ENCODE measurements at regions not wholly inside any gene's neighbourhood (a gene's known extent, or its start where the extent isn't known, plus 50 kb on each side); places are given as distances from the start of the nearest gene placed in this dataset.

GRCh38 chr12:124505001-124505818 is 62.2 kb downstream of the NCOR2 start:
- in situ Hi-C loops (cut with MboI; ENCODE audit: low sequenced_read_pairs), result loop anchor here (5.0 kb wide), 1 partner anchor 42 kb away; no protein-coding TSS in a partner anchor

GRCh38 chr12:124504273-124505000 is 63.0 kb downstream of the NCOR2 start:
- in situ Hi-C loops (cut with MboI; ENCODE audit: low sequenced_read_pairs), result no loop called here

GRCh38 chr12:124503305-124503704 is 64.1 kb downstream of the NCOR2 start:
- in situ Hi-C loops (cut with MboI; ENCODE audit: low sequenced_read_pairs), result no loop called here

- in situ Hi-C loops (cut with MboI; ENCODE audit: low sequenced_read_pairs), result no loop called here
Observed at GRCh38 chr12:124502379-124502778, 65.0 kb downstream of the NCOR2 start.

GRCh38 chr12:124501827-124502226 is 65.6 kb downstream of the NCOR2 start:
- in situ Hi-C loops (cut with MboI; ENCODE audit: low sequenced_read_pairs), result no loop called here

GRCh38 chr12:124501112-124501561 is 66.3 kb downstream of the NCOR2 start:
- in situ Hi-C loops (cut with MboI; ENCODE audit: low sequenced_read_pairs), result no loop called here

- in situ Hi-C loops (cut with MboI; ENCODE audit: low sequenced_read_pairs), result no loop called here
Observed at GRCh38 chr12:124499898-124500244, 67.5 kb downstream of the NCOR2 start.

- in situ Hi-C loops (cut with MboI; ENCODE audit: low sequenced_read_pairs), result no loop called here
Observed at GRCh38 chr12:124499190-124499753, 68.1 kb downstream of the NCOR2 start.

GRCh38 chr12:124498275-124499189 is 68.9 kb downstream of the NCOR2 start:
- in situ Hi-C loops (cut with MboI; ENCODE audit: low sequenced_read_pairs), result no loop called here

- in situ Hi-C loops (cut with MboI; ENCODE audit: low sequenced_read_pairs), result no loop called here
Observed at GRCh38 chr12:124497658-124498057, 69.8 kb downstream of the NCOR2 start.

- in situ Hi-C loops (cut with MboI; ENCODE audit: low sequenced_read_pairs), result no loop called here
Observed at GRCh38 chr12:124497039-124497438, 70.4 kb downstream of the NCOR2 start.

GRCh38 chr12:124496584-124496983 is 70.8 kb downstream of the NCOR2 start:
- in situ Hi-C loops (cut with MboI; ENCODE audit: low sequenced_read_pairs), result no loop called here

GRCh38 chr12:124495194-124495983 is 72.0 kb downstream of the NCOR2 start:
- in situ Hi-C loops (cut with MboI; ENCODE audit: low sequenced_read_pairs), result no loop called here

- in situ Hi-C loops (cut with MboI; ENCODE audit: low sequenced_read_pairs), result no loop called here
Observed at GRCh38 chr12:124494751-124495129, 72.7 kb downstream of the NCOR2 start.

- in situ Hi-C loops (cut with MboI; ENCODE audit: low sequenced_read_pairs), result no loop called here
Observed at GRCh38 chr12:124493809-124494750, 73.3 kb downstream of the NCOR2 start.

GRCh38 chr12:124492879-124493808 is 74.3 kb downstream of the NCOR2 start:
- in situ Hi-C loops (cut with MboI; ENCODE audit: low sequenced_read_pairs), result no loop called here

- in situ Hi-C loops (cut with MboI; ENCODE audit: low sequenced_read_pairs), result no loop called here
Observed at GRCh38 chr12:124491856-124492420, 75.5 kb downstream of the NCOR2 start.

- in situ Hi-C loops (cut with MboI; ENCODE audit: low sequenced_read_pairs), result no loop called here
Observed at GRCh38 chr12:124491310-124491709, 76.1 kb downstream of the NCOR2 start.
